ENCODE measurements at regions not wholly inside any gene's neighbourhood (a gene's known extent, or its start where the extent isn't known, plus 50 kb on each side); places are given as distances from the start of the nearest gene placed in this dataset.

- BruUV-seq (replicated peaks) = no TSS peak
- H3K27me3 ChIP-seq (ENCODE audit: insufficient read depth, low read length) = no peaks in the 10 kb centered on the region
- H3K36me3 ChIP-seq (ENCODE audit: control insufficient read depth in 1 of 2, insufficient read depth in 2 of 2, low read length in 2 of 2) = no peaks in the 10 kb centered on the region
- DNase-seq (ENCODE audit: low read depth, low spot score) = no peak
- intact Hi-C loops (cut with micrococcal nuclease) = no loop called here
- ChIA-PET CTCF (no interaction called here), RAD21 (ENCODE audit: low non-redundant PET in 1 of 2, low total read pairs in 2 of 2, uncharacterized antibody in 2 of 2, unreplicated experiment in 2 of 2) (no interaction called here), POLR2A (no interaction called here)
- TF ChIP-seq POLR2AphosphoS5 (IDR thresholded peaks at IDR 0.05; ENCODE audit: low read depth, low read length) = no peak
- no peak for TF ChIP-seq JUND (IDR thresholded peaks at IDR 0.05)
- no peak for TF ChIP-seq EGR1 (IDR thresholded peaks at IDR 0.05; ENCODE audit: low read depth)
- no peak for TF ChIP-seq SP1 (IDR thresholded peaks at IDR 0.05; ENCODE audit: low read depth)
- TF ChIP-seq CTCF (IDR thresholded peaks at IDR 0.05 in 2 of 3, conservative IDR thresholded peaks at IDR 0.05 in 1 of 3; ENCODE audit: borderline replicate concordance in 1 of 3, insufficient read depth in 1 of 3, low read depth in 2 of 3, low read length in 2 of 3) = no peak
- no peak for TF ChIP-seq POLR2A (IDR thresholded peaks at IDR 0.05; ENCODE audit: borderline replicate concordance, extremely low read depth, insufficient read depth, insufficient read length)
- TF ChIP-seq EZH2phosphoT487 (IDR thresholded peaks at IDR 0.05; ENCODE audit: borderline replicate concordance) = no peak
- TF ChIP-seq, protein P1, sequence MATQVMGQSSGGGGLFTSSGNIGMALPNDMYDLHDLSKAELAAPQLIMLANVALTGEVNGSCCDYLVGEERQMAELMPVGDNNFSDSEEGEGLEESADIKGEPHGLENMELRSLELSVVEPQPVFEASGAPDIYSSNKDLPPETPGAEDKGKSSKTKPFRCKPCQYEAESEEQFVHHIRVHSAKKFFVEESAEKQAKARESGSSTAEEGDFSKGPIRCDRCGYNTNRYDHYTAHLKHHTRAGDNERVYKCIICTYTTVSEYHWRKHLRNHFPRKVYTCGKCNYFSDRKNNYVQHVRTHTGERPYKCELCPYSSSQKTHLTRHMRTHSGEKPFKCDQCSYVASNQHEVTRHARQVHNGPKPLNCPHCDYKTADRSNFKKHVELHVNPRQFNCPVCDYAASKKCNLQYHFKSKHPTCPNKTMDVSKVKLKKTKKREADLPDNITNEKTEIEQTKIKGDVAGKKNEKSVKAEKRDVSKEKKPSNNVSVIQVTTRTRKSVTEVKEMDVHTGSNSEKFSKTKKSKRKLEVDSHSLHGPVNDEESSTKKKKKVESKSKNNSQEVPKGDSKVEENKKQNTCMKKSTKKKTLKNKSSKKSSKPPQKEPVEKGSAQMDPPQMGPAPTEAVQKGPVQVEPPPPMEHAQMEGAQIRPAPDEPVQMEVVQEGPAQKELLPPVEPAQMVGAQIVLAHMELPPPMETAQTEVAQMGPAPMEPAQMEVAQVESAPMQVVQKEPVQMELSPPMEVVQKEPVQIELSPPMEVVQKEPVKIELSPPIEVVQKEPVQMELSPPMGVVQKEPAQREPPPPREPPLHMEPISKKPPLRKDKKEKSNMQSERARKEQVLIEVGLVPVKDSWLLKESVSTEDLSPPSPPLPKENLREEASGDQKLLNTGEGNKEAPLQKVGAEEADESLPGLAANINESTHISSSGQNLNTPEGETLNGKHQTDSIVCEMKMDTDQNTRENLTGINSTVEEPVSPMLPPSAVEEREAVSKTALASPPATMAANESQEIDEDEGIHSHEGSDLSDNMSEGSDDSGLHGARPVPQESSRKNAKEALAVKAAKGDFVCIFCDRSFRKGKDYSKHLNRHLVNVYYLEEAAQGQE (IDR thresholded peaks at IDR 0.05; ENCODE audit: low read depth) = no peak
- no peak for TF ChIP-seq YY1 (IDR thresholded peaks at IDR 0.05; ENCODE audit: extremely low read depth, insufficient replicate concordance, low read depth, low read length)
- no peak for TF ChIP-seq SRF (IDR thresholded peaks at IDR 0.05; ENCODE audit: low read depth)
- no peak for TF ChIP-seq TCF7L2 (IDR thresholded peaks at IDR 0.05; ENCODE audit: borderline replicate concordance, extremely low read depth, insufficient read depth, insufficient read length)
- TF ChIP-seq ELF1 (IDR thresholded peaks at IDR 0.05; ENCODE audit: borderline replicate concordance, low read depth) = no peak
- no peaks in the 10 kb centered on the region for H4K20me1 ChIP-seq (ENCODE audit: insufficient read depth)
- no peaks in the 10 kb centered on the region for H3K4me1 ChIP-seq (ENCODE audit: control insufficient read depth in 1 of 2, insufficient read depth in 2 of 2, low read length in 2 of 2)
- ATAC-seq = no peak
- no peaks in the 10 kb centered on the region for H3K79me2 ChIP-seq (ENCODE audit: insufficient read depth, low read length)
- no peak overlapping the region for H2AFZ ChIP-seq (ENCODE audit: low read depth, low read length, poor library complexity, severe bottlenecking)
- no peaks in the 10 kb centered on the region for H3K9me2 ChIP-seq (ENCODE audit: insufficient read depth)
- H3K4me3 ChIP-seq (replicated peaks in 1 of 2; ENCODE audit: low read depth in 1 of 2, low read length in 2 of 2) = no peak overlapping the region
- H3K27ac ChIP-seq (ENCODE audit: low read depth, low read length) = no peak overlapping the region
- no peak overlapping the region for H3K4me2 ChIP-seq (ENCODE audit: low read length)
- H3K9ac ChIP-seq (ENCODE audit: low read length) = no peak overlapping the region
- H3K9me3 ChIP-seq (ENCODE audit: control insufficient read depth in 1 of 2, insufficient read depth in 1 of 2, low read depth in 1 of 2, low read length in 2 of 2) = no peaks in the 10 kb centered on the region
Observed at GRCh38 chrX:39675619-39676018, 422.1 kb downstream of the BCOR start.

Data from HCT116 (cell line).